ENCODE measurements at regions not wholly inside any gene's neighbourhood (a gene's known extent, or its start where the extent isn't known, plus 50 kb on each side); places are given as distances from the start of the nearest gene placed in this dataset.

DNA sequence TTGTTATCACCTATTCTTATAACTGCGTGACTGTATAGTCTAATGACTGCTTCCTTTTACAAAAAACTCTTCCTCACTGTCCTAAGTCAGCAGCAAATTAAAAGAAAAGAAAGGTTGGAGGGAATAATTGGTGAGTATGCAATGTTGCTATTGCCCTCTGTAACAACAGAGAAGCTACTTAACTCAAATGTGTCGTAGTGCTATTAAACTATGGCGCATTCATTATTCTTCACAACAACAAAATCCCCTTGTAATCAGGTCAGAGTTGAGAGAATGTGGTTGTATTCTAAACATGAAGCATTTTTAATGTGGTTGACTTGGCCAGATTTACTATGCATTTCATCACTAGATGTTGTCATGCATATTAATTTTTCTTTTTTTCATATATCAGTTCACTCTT is 897.8 kb upstream of the PHF14 start:
- TF ChIP-seq, protein P1, sequence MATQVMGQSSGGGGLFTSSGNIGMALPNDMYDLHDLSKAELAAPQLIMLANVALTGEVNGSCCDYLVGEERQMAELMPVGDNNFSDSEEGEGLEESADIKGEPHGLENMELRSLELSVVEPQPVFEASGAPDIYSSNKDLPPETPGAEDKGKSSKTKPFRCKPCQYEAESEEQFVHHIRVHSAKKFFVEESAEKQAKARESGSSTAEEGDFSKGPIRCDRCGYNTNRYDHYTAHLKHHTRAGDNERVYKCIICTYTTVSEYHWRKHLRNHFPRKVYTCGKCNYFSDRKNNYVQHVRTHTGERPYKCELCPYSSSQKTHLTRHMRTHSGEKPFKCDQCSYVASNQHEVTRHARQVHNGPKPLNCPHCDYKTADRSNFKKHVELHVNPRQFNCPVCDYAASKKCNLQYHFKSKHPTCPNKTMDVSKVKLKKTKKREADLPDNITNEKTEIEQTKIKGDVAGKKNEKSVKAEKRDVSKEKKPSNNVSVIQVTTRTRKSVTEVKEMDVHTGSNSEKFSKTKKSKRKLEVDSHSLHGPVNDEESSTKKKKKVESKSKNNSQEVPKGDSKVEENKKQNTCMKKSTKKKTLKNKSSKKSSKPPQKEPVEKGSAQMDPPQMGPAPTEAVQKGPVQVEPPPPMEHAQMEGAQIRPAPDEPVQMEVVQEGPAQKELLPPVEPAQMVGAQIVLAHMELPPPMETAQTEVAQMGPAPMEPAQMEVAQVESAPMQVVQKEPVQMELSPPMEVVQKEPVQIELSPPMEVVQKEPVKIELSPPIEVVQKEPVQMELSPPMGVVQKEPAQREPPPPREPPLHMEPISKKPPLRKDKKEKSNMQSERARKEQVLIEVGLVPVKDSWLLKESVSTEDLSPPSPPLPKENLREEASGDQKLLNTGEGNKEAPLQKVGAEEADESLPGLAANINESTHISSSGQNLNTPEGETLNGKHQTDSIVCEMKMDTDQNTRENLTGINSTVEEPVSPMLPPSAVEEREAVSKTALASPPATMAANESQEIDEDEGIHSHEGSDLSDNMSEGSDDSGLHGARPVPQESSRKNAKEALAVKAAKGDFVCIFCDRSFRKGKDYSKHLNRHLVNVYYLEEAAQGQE (IDR thresholded peaks at IDR 0.05; ENCODE audit: low read depth): no peak
- TF ChIP-seq EP300 (IDR thresholded peaks at IDR 0.05; ENCODE audit: borderline replicate concordance) (no peak), EGR1 (IDR thresholded peaks at IDR 0.05) (no peak), RAD21 (IDR thresholded peaks at IDR 0.05; ENCODE audit: low read depth) (no peak), CREB1 (IDR thresholded peaks at IDR 0.05; ENCODE audit: low read depth) (no peak), TAF1 (IDR thresholded peaks at IDR 0.05; ENCODE audit: low read depth) (no peak), CEBPB (IDR thresholded peaks at IDR 0.05) (no peak), NFIC (IDR thresholded peaks at IDR 0.05) (no peak), TEAD4 (IDR thresholded peaks at IDR 0.05) (no peak), FOXM1 (IDR thresholded peaks at IDR 0.05; ENCODE audit: borderline replicate concordance, low read depth) (no peak), TCF12 (IDR thresholded peaks at IDR 0.05; ENCODE audit: low read depth) (no peak), YY1 (IDR thresholded peaks at IDR 0.05; ENCODE audit: low read depth) (no peak)
- TF ChIP-seq, protein P2, sequence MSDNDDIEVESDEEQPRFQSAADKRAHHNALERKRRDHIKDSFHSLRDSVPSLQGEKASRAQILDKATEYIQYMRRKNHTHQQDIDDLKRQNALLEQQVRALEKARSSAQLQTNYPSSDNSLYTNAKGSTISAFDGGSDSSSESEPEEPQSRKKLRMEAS (IDR thresholded peaks at IDR 0.05): no peak
- TF ChIP-seq, protein P3, sequence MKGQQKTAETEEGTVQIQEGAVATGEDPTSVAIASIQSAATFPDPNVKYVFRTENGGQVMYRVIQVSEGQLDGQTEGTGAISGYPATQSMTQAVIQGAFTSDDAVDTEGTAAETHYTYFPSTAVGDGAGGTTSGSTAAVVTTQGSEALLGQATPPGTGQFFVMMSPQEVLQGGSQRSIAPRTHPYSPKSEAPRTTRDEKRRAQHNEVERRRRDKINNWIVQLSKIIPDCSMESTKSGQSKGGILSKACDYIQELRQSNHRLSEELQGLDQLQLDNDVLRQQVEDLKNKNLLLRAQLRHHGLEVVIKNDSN (IDR thresholded peaks at IDR 0.05): no peak

All from Ishikawa (cell line).